Neural cell (in vitro differentiated cells): ENCODE measurements at regions not wholly inside any gene's neighbourhood (a gene's known extent, or its start where the extent isn't known, plus 50 kb on each side); places are given as distances from the start of the nearest gene placed in this dataset.

Source experiments
- H2AFZ ChIP-seq: fragments of 200-600, 300-800 bp; sonication (generic), shearing (Covaris generic); 2 replicates; pipeline ENCODE4 v1.6.0; 2014; ENCODE audit warnings: low read depth, mild to moderate bottlenecking, antibody characterized with exemption, low read length, moderate library complexity
- H3F3A ChIP-seq: fragments of 200-600 bp; shearing (Covaris generic); 2 replicates; pipeline ENCODE4 v1.6.1; 2016; ENCODE audit warnings: mild to moderate bottlenecking, moderate library complexity, mixed read lengths, antibody characterized with exemption, low read length; ENCODE audit not compliant: insufficient read depth, poor library complexity, severe bottlenecking
- H3K27ac ChIP-seq: fragments of 200-600, 300-800 bp; sonication (generic), shearing (Covaris generic); 2 replicates; pipeline ENCODE4 v1.5.1; 2014; ENCODE audit warnings: mild to moderate bottlenecking, low read length, moderate library complexity
- H3K27me3 ChIP-seq: fragments of 300-800, 200-600 bp; sonication (generic), shearing (Covaris generic); 2 replicates; pipeline ENCODE4 v1.6.0; 2014; ENCODE audit warnings: mild to moderate bottlenecking, low read depth, low read length, moderate library complexity; ENCODE audit not compliant: insufficient read depth
- H3K36me3 ChIP-seq: fragments of 300-800, 200-600 bp; sonication (generic), shearing (Covaris generic); 2 replicates; pipeline ENCODE4 v1.5.1; 2014; ENCODE audit warnings: mild to moderate bottlenecking, antibody characterized with exemption, low read length, moderate library complexity; ENCODE audit not compliant: insufficient read depth
- H3K4me2 ChIP-seq: fragments of 300-800, 200-600 bp; sonication (generic), shearing (Covaris generic); 2 replicates; pipeline ENCODE4 v1.6.0; 2014; ENCODE audit warnings: mild to moderate bottlenecking, low read length
- H3K4me3 ChIP-seq: fragments of 300-800, 200-600 bp; sonication (generic), shearing (Covaris generic); 2 replicates; pipeline ENCODE4 v1.5.1; 2014; ENCODE audit warnings: mild to moderate bottlenecking, low read length, moderate library complexity
- H3K79me2 ChIP-seq: fragments of 200-600 bp; shearing (Covaris generic); replicated peaks from 2 replicates; pipeline ENCODE4 v1.6.0; 2014; ENCODE audit warnings: mild to moderate bottlenecking, low read length, moderate library complexity; ENCODE audit not compliant: insufficient read depth
- H3K9ac ChIP-seq: fragments of 300-800, 200-600 bp; sonication (generic), shearing (Covaris generic); 2 replicates; pipeline ENCODE4 v1.6.1; 2016; ENCODE audit warnings: mild to moderate bottlenecking, low read length, mixed read lengths
- H3K9me2 ChIP-seq: fragments of 200-600 bp; shearing (Covaris generic); 2 replicates; pipeline ENCODE4 v1.6.1; 2016; ENCODE audit warnings: mild to moderate bottlenecking, low read length, mixed read lengths; ENCODE audit not compliant: insufficient read depth
- H3K9me3 ChIP-seq: fragments of 200-600, 300-800 bp; sonication (generic), shearing (Covaris generic); 2 replicates; pipeline ENCODE4 v1.6.1; 2016; ENCODE audit warnings: mild to moderate bottlenecking, mixed run types, low read length, moderate library complexity, mixed read lengths
- H4K20me1 ChIP-seq: fragments of 200-600 bp; shearing (Covaris generic); 2 replicates; pipeline ENCODE4 v1.6.1; 2016; ENCODE audit warnings: mild to moderate bottlenecking, mixed run types; ENCODE audit not compliant: insufficient read depth
- CTCF ChIP-seq: fragments of 450-650 bp; IDR thresholded peaks from 2 replicates; pipeline ENCODE4 v1.5.1; 2014; ENCODE audit warnings: antibody characterized with exemption, mild to moderate bottlenecking, moderate library complexity; ENCODE audit not compliant: poor library complexity, severe bottlenecking
- EP300 ChIP-seq: fragments of 450-650 bp; conservative IDR thresholded peaks from 2 replicates; pipeline ENCODE4 v1.6.1; 2014; ENCODE audit warnings: antibody characterized with exemption, mild to moderate bottlenecking, moderate library complexity; ENCODE audit not compliant: poor library complexity, severe bottlenecking
- EZH2 ChIP-seq: fragments of 200-600, 300-800 bp; shearing (Covaris generic), sonication (generic); IDR thresholded peaks from 2 replicates; pipeline ENCODE4 v1.6.1; 2014; ENCODE audit warnings: antibody characterized with exemption, low read length, borderline replicate concordance, mild to moderate bottlenecking; ENCODE audit not compliant: insufficient read depth, poor library complexity, severe bottlenecking
- MXI1 ChIP-seq: fragments of 450-650 bp; conservative IDR thresholded peaks from 2 replicates; pipeline ENCODE4 v1.6.1; 2014; ENCODE audit warnings: antibody characterized with exemption, mild to moderate bottlenecking; ENCODE audit not compliant: poor library complexity, severe bottlenecking
- POLR2AphosphoS5 ChIP-seq: IDR thresholded peaks from 2 replicates; pipeline ENCODE4 v1.6.1; 2012
- RAD21 ChIP-seq: fragments of 450-650 bp; conservative IDR thresholded peaks from 2 replicates; pipeline ENCODE4 v1.6.1; 2014; ENCODE audit warnings: antibody characterized with exemption, mild to moderate bottlenecking, moderate library complexity
- REST ChIP-seq: IDR thresholded peaks from 2 replicates; pipeline ENCODE4 v1.6.1; 2012; ENCODE audit warnings: borderline replicate concordance
- SMC3 ChIP-seq: fragments of 450-650 bp; conservative IDR thresholded peaks from 2 replicates; pipeline ENCODE4 v1.6.1; 2014; ENCODE audit warnings: antibody characterized with exemption, mild to moderate bottlenecking, moderate library complexity; ENCODE audit not compliant: poor library complexity
- TAF1 ChIP-seq: IDR thresholded peaks from 2 replicates; pipeline ENCODE4 v1.6.1; 2012; ENCODE audit warnings: low read depth

GRCh38 chr2:147473075-147473474, 371.8 kb upstream of the ACVR2A start:
- H3K36me3 ChIP-seq = no peaks in the 10 kb centered on the region
- TF ChIP-seq MXI1 (no peak), EZH2 (no peak), POLR2AphosphoS5 (peak; percentile 34), TAF1 (no peak), SMC3 (no peak), RAD21 (no peak), REST (peak; percentile 51), EP300 (peak; percentile 83), CTCF (no peak)
- H3K79me2 ChIP-seq = no peaks in the 10 kb centered on the region
- H3K27me3 ChIP-seq = no peaks in the 10 kb centered on the region
- no peaks in the 10 kb centered on the region for H3K9me2 ChIP-seq
- H3F3A ChIP-seq = no peaks in the 10 kb centered on the region
- no peak overlapping the region for H3K9ac ChIP-seq
- no peak overlapping the region for H3K4me3 ChIP-seq
- no peak overlapping the region for H3K4me2 ChIP-seq
- no peak overlapping the region for H2AFZ ChIP-seq
- H3K9me3 ChIP-seq = no peaks in the 10 kb centered on the region
- no peaks in the 10 kb centered on the region for H4K20me1 ChIP-seq
- H3K27ac ChIP-seq = peak overlapping the region; percentile 66

- Histone ChIP-seq H3F3A (no peaks in the 10 kb centered on the region), H3K27me3 (no peaks in the 10 kb centered on the region), H3K4me3 (no peak overlapping the region), H3K9me3 (no peaks in the 10 kb centered on the region), H3K36me3 (no peaks in the 10 kb centered on the region), H3K9ac (no peak overlapping the region), H4K20me1 (no peaks in the 10 kb centered on the region), H3K27ac (peak overlapping the region; percentile 32), H2AFZ (no peak overlapping the region), H3K4me2 (no peak overlapping the region), H3K79me2 (no peaks in the 10 kb centered on the region), H3K9me2 (no peaks in the 10 kb centered on the region)
- TF ChIP-seq REST = no peak
- TF ChIP-seq EP300 = peak; percentile 51
- TF ChIP-seq SMC3 = no peak
- no peak for TF ChIP-seq RAD21
- peak; percentile 19 for TF ChIP-seq POLR2AphosphoS5
- TF ChIP-seq TAF1 = no peak
- no peak for TF ChIP-seq MXI1
Observed at GRCh38 chr2:147471126-147471525, 373.7 kb upstream of the ACVR2A start.
